ENCODE measurements at regions not wholly inside any gene's neighbourhood (a gene's known extent, or its start where the extent isn't known, plus 50 kb on each side); places are given as distances from the start of the nearest gene placed in this dataset.

GRCh38 chr6:128686084-128686483 is 165.7 kb upstream of the PTPRK start:
- DNase-seq: no peak
- no peaks in the 10 kb centered on the region for H3K4me1 Mint-ChIP-seq (ENCODE audit: low read depth)
- POLR2A ChIA-PET: no interaction called here

DNA sequence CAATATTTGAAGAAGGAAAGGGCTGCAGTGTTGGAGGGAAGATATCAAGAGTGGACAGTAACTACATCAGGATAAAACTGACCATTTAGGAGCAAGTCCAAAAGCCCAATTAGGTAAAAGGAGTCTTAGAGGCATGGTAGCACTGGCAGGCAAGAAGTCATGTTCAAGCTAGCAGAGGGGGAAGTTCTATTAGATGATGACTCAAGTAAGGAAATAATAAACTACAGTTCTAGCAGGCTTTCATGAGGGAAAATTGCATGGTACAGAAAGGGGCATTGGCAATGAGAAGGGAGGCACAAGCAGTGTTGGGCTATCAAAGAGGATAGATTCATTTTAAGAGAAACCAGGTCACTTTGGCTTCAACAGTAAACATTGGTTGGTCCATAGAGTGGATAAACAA is 156.1 kb upstream of the PTPRK start:
- no peaks in the 10 kb centered on the region for H3K36me3 ChIP-seq (ENCODE audit: insufficient read depth, low read length)
- ChIA-PET CTCF (no interaction called here), POLR2A (no interaction called here)
- no peak overlapping the region for H3K27ac ChIP-seq (ENCODE audit: low read depth in 1 of 2, low read length in 2 of 2)
- H3K4me3 ChIP-seq (ENCODE audit: low read length): no peak overlapping the region
- Mint-ChIP-seq H3K27me3 (peaks cover 9% of the 10 kb centered on the region), H3K9me3 (no peaks in the 10 kb centered on the region), H3K36me3 (ENCODE audit: low read depth) (no peaks in the 10 kb centered on the region), H3K4me1 (ENCODE audit: low read depth) (no peaks in the 10 kb centered on the region), H3K27ac (no peak overlapping the region), H3K4me3 (no peak overlapping the region)
- no peaks in the 10 kb centered on the region for H3K9me3 ChIP-seq (ENCODE audit: control insufficient read depth in 1 of 2, insufficient read depth in 1 of 2, low read length in 2 of 2)
- H3K4me1 ChIP-seq (ENCODE audit: insufficient read depth, low read length): no peaks in the 10 kb centered on the region
- intact Hi-C loops (cut with DNase I, micrococcal nuclease): no loop called here
- DNase-seq: no peak
- peaks cover 0 to 6% of the 10 kb centered on the region in 2 experiments for H3K27me3 ChIP-seq (ENCODE audit: control insufficient read depth in 1 of 2, insufficient read depth in 2 of 2, low read length in 2 of 2)
- no peak for TF ChIP-seq CTCF (IDR thresholded peaks at IDR 0.05)
- ATAC-seq (ENCODE audit: poor library complexity): no peak

More at GRCh38 chr6:128686084-128686483, 165.7 kb upstream of the PTPRK start:
- H3K27ac Mint-ChIP-seq: no peak overlapping the region
- Histone ChIP-seq H3K27me3 (ENCODE audit: control insufficient read depth in 1 of 2, insufficient read depth in 2 of 2, low read length in 2 of 2) (peaks cover 0 to 10% of the 10 kb centered on the region in 2 experiments), H3K9me3 (ENCODE audit: control insufficient read depth in 1 of 2, insufficient read depth in 1 of 2, low read length in 2 of 2) (no peaks in the 10 kb centered on the region), H3K27ac (ENCODE audit: low read depth in 1 of 2, low read length in 2 of 2) (no peak overlapping the region), H3K36me3 (ENCODE audit: insufficient read depth, low read length) (no peaks in the 10 kb centered on the region), H3K4me1 (ENCODE audit: insufficient read depth, low read length) (no peaks in the 10 kb centered on the region), H3K4me3 (ENCODE audit: low read length) (no peak overlapping the region)
- H3K27me3 Mint-ChIP-seq: peaks cover 29% of the 10 kb centered on the region
- H3K9me3 Mint-ChIP-seq: no peaks in the 10 kb centered on the region
- no peak for TF ChIP-seq CTCF (IDR thresholded peaks at IDR 0.05)
- H3K36me3 Mint-ChIP-seq (ENCODE audit: low read depth): no peaks in the 10 kb centered on the region
- CTCF ChIA-PET: no interaction called here
- no peak for ATAC-seq (ENCODE audit: poor library complexity)
- H3K4me3 Mint-ChIP-seq: no peak overlapping the region
- intact Hi-C loops (cut with DNase I, micrococcal nuclease): no loop called here

GRCh38 chr6:128672023-128672422 is 151.6 kb upstream of the PTPRK start:
- Mint-ChIP-seq H3K27me3 (peaks cover 12% of the 10 kb centered on the region), H3K36me3 (ENCODE audit: low read depth) (no peaks in the 10 kb centered on the region), H3K4me1 (ENCODE audit: low read depth) (no peaks in the 10 kb centered on the region), H3K4me3 (no peak overlapping the region), H3K9me3 (no peaks in the 10 kb centered on the region), H3K27ac (no peak overlapping the region)
- Histone ChIP-seq H3K27me3 (ENCODE audit: control insufficient read depth in 1 of 2, insufficient read depth in 2 of 2, low read length in 2 of 2) (peaks cover 0 to 6% of the 10 kb centered on the region in 2 experiments), H3K4me1 (ENCODE audit: insufficient read depth, low read length) (no peaks in the 10 kb centered on the region), H3K36me3 (ENCODE audit: insufficient read depth, low read length) (no peaks in the 10 kb centered on the region), H3K27ac (ENCODE audit: low read depth in 1 of 2, low read length in 2 of 2) (no peak overlapping the region), H3K4me3 (ENCODE audit: low read length) (no peak overlapping the region), H3K9me3 (ENCODE audit: control insufficient read depth in 1 of 2, insufficient read depth in 1 of 2, low read length in 2 of 2) (no peaks in the 10 kb centered on the region)
- no peak for TF ChIP-seq CTCF (IDR thresholded peaks at IDR 0.05)
- ATAC-seq (ENCODE audit: poor library complexity) (no peak), DNase-seq (no peak)
- intact Hi-C loops (cut with DNase I, micrococcal nuclease): no loop called here
- CTCF ChIA-PET: no interaction called here
- POLR2A ChIA-PET: interaction anchor here (0.7 to 1.2 kb wide), 2 partner anchors 13 to 659 kb away, joined by 3 read pairs; no protein-coding TSS in a partner anchor

Measured in CD4-positive, alpha-beta T cell (primary cell).